Brain pericyte (primary cell): ENCODE measurements at regions not wholly inside any gene's neighbourhood (a gene's known extent, or its start where the extent isn't known, plus 50 kb on each side); places are given as distances from the start of the nearest gene placed in this dataset.
"Not testable (repeated sequence)": the region's sequence is repeated elsewhere in the genome, so short reads cannot be mapped to it uniquely, and the experiment has no call there.

Experiments
- DNase-seq: peaks from one replicate; pipeline ENCODE4 v3.0.0-alpha.2; 2012; ENCODE audit warnings: low read depth, low spot score

DNA sequence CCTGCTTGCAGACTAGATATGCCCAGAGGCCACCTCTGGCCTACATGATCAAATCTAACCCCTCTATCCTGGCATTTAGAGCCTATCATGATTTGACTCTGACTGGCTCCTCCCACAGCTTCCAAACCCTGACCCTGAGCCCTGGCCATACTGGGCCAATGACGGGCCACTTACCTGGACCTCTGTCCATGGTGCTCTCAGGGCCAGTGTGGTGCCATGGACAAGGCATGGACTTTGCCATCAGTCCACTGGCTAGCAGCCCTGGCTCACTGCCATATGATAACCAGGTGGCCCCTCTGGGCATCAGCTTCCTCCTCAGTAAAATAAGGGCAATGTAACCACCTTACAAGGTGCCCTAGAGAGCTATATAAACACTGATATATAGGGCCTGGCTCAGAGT lies 713.4 kb downstream of the PTPRU start:
- DNase-seq, result no peak

DNA sequence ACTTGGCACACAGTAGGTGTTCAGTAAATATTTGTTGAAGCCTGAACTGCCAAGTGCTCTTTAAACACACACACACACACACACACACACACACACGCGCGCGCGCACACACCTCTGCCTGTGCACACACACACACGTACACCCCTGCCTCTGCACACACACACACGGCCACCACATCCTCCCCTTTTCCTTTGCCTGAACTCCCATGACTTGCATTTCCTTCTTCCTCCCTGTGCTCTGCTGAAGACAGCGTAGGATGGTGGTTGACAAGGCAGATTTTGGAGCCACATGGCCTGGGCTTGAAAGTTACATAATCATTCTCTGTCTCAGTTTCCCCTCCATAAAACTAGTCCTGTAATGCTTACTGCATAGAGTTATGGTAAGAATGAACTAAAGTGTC lies 712.3 kb downstream of the PTPRU start:
- DNase-seq, result no peak

DNA sequence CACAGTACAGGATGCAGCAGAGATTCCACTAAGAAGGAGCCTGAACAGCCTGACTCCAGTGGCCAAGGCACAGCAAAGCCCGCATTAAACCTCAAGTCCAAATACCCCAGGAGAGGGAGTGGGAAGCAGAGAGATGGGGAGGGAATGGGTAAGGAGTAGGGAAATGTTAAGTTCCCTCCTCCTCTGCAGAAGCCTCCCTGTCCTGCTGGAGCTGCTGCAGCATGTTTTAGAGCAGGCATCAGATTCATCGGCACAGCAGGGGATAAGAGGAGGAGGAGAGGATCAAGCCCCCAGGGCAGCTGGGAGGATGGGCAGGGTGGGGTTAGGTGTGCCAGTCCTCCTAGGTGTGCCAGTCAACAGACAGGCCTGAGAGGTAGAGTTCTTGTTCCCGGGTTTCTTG lies 709.7 kb downstream of the PTPRU start:
- DNase-seq, result no peak

GRCh38 chr1:29945426-29945825 lies 709.1 kb downstream of the PTPRU start:
- DNase-seq, result no peak

DNA sequence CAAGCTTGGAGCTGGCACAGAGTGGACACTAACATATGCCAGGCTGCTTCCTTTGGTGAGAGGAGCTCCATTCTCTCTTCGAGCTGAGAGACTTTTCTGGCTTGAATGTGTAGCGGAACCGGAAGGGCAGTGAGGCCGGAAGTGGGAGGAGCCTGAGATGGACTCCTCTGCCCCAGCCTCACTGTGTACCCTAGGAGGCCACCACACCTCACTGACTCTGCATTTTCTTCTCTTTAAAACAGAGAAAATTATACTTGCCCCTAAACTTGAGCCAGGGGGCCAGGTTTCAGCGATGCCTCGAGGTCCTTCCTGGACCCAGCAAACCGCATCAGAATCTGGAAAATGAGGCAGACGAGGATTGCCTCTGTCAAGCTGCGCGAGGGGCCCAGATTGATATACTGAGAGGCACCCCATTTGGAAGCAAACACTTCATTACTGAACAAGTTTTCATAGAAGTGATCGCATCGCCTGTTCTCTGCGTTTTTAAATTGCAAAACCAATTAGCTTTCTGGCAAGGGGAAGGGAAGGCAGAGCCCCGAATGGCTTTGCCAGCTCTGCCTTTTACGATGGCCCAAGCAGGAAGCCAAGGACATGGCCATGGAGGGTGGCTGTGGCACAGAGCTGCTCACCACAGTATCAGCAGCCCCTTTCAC lies 708.1 kb downstream of the PTPRU start:
- DNase-seq, result no peak

DNA sequence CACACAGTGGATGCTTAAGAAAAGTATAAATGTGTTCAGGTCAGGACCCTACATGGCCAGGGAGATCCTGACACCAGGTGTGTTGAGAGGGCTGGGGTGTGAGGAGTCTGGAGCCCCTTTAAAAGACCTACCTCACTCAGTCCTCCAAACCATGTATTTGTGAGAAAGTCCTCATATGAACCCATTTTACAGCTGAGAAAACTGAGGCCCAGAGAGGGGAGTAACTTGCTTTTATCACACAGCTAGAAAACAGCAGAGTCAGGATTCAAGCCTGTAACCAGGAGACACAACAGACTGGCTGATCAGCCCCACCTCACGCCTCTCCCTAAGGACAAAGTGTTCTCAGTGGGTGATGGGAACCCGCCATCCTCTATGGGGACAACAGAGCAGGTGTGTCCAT lies 706.7 kb downstream of the PTPRU start:
- DNase-seq, result no peak

GRCh38 chr1:29939079-29939478 lies 702.8 kb downstream of the PTPRU start:
- no peak for DNase-seq

- DNase-seq, result no peak
Measured at GRCh38 chr1:29937356-29937755, 701.0 kb downstream of the PTPRU start.

DNA sequence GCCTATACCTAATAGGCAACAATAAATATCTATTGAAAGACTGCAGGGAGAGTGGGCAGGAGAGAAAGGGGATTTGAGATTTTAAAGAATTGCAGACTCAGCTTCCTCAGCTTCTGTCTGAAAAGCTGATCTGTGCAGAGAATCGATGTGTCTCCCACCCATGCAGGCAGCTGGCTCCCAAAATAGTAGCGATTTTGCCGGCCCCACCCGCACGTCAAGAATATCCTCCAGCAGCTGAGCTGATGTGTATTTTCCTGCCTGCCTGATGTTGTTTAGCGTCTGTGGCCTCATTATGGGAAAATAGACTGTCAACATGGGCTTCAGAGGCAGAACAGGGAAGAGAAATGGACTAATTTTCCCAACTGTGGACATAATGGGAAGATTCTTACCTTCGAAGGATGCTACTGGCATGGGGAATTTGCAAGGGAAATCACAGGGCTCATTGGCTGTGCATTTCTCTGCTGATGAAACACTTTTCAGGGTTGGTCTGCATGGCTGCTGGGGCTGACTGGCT lies 699.8 kb downstream of the PTPRU start:
- DNase-seq, result no peak

- no peak for DNase-seq
Measured at GRCh38 chr1:29934255-29934772, 698.0 kb downstream of the PTPRU start.

DNA sequence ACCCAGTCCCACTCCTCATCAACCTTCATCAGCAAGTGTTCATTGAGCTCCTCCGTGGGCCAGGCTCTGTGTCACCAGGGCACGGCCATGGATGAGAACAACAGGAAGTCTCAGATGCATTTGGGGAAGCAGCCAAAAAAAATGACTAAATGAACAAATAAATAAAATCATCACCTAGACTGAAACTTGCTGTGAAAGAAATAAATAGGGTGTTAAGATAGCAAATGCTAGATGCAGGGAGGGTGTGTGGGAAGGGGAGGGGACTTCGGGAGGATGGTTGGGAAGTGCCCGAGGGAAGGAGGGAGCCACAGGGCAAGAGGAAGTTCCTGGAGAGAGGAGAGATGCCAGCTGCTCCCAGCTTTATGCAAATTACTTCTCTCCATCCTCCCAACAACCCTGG lies 696.7 kb downstream of the PTPRU start:
- DNase-seq, result no peak

GRCh38 chr1:29932626-29933025 lies 696.3 kb downstream of the PTPRU start:
- no peak for DNase-seq

DNA sequence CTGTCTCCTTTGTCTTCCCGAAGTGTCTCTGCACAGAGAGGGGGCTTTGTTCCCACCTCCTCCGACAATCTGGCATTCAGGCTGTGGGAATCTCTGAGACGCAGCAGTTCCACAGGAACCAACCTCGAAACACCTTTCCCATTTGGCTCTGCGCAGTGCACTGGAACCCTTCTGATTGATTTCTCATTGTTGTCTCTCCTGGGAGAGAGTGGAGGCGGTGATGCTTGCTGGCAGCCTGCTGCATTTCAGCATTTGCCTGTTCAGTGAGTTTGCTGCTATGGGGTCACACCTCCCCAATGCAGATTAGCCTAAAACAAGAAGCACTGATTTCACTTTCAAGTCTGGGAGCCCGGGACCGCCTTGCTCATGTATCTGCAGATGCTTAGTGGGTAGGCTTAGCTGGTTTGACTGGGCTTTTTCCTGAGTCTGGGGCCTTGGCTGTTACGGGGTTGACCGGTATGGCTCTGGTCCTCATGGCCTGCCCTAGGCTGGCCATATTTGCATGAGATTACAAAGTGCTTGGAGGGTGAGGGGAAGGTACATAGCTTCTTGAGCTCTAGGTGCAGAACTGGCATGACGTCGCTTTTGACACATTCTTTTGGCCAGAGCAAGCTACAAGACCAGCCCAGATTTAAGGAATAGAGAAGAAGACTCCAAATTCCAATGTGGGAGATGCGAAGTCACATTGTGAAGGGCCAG lies 695.3 kb downstream of the PTPRU start:
- no peak for DNase-seq

DNA sequence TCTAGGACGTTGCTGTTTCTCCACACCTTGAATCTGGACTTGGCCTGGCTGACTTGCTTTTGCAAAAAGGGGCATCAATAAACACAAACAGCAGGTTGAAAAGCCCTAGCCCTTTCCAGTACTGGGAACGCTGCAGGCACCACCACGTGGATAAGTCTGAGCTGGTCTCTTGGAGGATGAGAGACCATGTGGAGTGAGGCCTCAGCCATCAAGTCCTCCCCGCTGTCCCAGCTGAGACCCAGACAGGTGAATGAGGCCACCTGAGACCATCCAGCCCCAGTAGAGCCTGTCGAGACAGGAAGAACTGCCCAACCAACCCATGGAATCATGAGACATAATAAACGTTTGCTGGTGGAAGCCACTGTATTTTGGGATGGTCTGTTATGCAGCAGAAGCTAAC lies 688.7 kb downstream of the PTPRU start:
- no peak for DNase-seq

DNA sequence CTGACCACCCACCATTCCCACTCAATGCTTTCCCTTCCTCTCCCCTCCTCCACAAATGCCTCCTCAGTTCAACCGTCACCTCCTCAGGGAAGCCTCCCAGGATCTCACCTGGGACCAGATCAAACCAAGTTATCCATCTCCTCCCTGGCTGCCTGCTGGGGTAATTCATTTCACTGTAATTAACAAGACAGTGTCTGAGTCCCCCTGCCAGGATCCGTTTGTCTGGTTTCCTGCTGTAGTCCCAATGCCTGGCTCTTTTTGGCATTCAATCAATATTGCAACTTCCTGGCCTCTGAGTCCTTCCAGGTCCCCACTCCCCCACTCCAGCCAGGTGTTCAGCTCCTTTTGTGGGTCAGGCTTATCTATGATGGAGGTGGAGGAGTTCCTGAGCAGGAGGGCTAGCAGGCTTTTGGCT lies 687.7 kb downstream of the PTPRU start:
- no peak for DNase-seq

DNA sequence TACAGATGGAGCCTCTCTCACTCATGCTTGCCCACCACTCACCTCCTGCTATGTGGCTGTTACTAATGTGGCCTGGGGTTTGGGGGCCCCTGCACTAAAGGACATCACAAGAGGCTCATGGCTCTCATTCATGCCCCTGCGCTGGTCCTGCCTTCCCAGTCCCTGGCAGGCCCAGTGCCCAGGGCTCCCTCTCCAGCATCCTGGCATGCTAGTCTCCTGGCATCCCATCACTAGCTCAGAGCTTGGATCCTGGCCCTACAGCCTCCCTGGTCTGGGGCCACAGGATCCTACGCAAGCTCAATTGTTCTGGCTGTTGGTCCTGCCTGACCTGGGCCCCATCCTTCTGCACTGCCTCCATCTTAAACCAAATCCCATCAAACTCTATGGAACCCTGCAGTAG lies 685.4 kb downstream of the PTPRU start:
- no peak for DNase-seq

- DNase-seq, result no peak
Measured at GRCh38 chr1:29920784-29921183, 684.5 kb downstream of the PTPRU start.

- no peak for DNase-seq
Measured at GRCh38 chr1:29920316-29920715, 684.0 kb downstream of the PTPRU start.

- not testable (repeated sequence) for DNase-seq
Measured at GRCh38 chr1:29919041-29919440, 682.7 kb downstream of the PTPRU start.

- DNase-seq, result no peak
Measured at GRCh38 chr1:29916656-29917369, 680.5 kb downstream of the PTPRU start.

- no peak for DNase-seq
Measured at GRCh38 chr1:29914936-29915335, 678.6 kb downstream of the PTPRU start.

DNA sequence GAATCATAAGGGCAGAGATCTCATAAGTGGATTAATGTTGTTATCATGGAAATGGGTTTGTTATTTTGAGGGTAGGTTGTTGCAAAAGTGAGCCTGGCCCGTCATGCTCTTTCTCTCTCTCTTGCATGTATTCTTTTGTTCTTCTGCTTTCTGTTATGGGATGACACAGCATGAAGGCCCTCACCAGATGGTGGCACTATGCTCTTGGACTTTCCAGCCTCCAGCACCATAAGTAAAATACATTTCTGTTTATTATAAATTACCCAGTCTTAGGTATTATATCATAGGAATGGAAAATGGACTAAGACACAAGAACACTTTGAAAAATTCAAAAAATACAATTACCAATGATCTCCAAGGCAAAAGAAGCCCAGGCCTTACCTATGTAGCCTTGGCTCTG lies 676.1 kb downstream of the PTPRU start:
- no peak for DNase-seq

- no peak for DNase-seq
Measured at GRCh38 chr1:29909962-29910361, 673.6 kb downstream of the PTPRU start.
